GM21528 (cell line): ENCODE measurements at regions not wholly inside any gene's neighbourhood (a gene's known extent, or its start where the extent isn't known, plus 50 kb on each side); places are given as distances from the start of the nearest gene placed in this dataset.

Source experiments
- ATAC-seq: cut with Tn5 transposase; IDR thresholded peaks from one replicate; pipeline ENCODE4 v1.9.1; 2021; ENCODE audit warnings: mild to moderate bottlenecking, moderate library complexity; ENCODE audit not compliant: unreplicated experiment, low FRiP score

- no peak for ATAC-seq
Observed at GRCh38 chr18:22667156-22667555, 249.4 kb upstream of the CTAGE1 start.

DNA sequence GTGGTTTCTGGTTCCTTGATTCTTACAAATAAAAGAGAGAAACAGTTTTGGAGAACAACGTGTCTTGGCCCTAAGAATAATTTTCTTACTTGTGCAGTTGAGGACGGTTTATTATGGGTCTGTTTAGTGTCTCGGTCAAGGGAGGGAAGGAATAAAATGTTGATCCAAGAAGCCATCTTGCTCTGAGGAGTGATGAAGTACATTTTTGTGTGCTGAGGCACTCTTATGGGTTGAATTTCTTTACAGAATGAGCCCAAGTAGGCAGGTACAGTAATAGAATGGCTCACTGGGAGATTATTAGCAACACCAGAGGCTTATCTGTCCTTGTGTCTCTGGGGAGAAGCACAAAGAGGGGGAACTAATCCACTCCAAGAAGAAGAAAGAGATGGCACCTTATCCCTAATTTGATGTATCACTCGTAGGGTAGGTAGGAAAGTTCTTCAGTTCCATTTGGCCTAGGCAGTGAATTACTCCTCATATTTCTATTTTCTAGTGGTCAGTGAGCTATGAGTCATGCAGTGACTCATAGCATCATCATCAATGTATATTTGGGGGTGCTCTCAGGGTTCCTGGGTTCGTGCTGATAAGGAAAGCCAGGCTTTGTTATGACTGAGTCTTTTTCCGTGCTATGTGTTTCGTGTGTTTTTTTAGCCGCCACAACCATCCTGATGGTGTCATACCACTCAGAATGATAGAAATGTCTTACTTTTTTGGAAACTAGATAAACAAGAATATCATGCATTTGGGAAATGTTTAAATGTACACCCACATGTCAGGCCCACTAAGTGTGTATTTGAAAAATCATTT lies 250.1 kb upstream of the CTAGE1 start:
- ATAC-seq, result no peak

DNA sequence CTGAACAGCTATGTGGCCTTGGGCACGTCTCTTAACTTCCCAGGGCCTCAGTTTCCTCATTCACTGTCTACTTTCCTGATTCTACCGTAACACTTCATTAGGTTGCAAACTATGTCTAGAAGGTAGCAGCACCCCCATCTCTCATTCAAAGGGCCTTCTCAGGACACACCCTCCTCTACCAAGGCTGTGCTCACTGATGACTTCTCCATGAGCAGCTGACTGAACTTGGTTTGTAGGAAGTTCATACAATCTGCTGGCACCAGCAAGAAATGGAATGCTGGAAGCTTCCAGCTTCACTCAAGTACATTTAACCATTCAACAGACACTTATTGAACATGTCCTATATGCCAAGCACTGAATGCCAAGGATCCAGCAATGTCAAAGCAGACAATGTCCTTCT lies 250.8 kb upstream of the CTAGE1 start:
- no peak for ATAC-seq

DNA sequence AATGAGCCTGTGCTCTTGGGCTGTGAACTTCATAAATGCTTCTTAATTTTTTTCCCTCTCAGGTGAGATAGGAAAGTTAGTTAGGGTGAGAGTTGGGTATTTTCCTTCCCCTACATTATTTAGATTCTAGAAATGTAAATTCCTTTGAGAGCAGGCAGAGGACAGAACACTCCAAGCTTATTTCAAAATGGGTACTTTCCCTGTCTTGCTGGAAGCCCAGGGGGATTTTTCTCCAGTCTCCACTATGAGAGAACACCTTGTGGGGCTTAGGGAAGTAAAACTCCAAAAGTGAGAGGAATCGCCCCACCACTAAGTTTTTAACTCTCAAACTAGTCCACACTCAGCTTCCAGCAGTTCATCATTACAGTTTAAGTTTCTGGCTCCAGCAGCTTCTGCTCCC lies 253.2 kb upstream of the CTAGE1 start:
- no peak for ATAC-seq

DNA sequence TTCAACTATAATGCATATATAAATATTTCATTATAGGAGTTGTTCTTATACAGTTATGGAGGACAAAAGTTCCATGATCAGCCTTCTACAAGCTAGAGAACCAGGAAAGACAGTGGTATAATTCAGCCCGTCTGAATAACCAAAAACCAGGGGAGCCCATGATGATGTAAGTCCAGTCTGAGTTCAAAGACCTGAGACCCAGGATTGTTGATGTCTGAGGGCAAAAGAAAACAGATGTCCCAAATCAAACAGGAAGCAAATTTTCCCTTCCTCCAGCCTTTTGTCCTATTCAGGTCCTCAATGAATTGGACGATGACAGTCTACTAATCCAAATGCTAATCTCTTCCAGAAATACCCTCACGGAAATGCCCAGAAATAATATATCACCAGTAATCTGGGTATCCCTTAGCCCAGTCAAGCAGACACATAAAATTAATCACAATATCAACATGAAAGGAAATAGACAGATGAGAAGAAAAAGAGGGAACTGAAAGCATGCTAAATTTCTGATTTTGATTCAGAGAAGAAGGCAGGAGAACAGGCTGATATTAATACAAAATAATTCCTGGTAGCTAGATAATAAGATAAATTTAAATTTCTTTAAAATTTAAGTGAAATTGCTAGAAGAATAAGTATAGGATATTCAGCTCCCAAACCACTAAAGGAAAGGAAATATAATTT lies 255.6 kb upstream of the CTAGE1 start:
- no peak for ATAC-seq

DNA sequence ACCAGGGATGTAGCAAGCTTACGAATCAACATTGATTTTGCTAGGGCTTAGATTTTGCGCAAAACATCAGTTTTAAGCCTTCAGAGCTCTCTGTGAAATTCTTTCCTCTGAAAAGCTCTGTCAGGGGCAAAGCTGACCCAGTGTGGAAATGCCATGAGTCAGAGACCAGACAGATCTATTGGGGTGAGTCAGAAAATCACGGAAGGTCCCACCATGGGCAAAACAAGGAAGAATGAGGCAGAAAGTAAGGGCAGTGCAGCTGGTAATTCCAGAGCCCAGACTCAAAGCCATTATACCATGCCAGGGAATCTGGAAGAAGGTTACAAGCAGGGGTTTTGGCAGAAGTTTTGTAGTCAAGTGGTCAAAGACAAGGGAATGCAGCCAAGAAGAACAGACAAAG lies 256.6 kb upstream of the CTAGE1 start:
- ATAC-seq, result no peak

DNA sequence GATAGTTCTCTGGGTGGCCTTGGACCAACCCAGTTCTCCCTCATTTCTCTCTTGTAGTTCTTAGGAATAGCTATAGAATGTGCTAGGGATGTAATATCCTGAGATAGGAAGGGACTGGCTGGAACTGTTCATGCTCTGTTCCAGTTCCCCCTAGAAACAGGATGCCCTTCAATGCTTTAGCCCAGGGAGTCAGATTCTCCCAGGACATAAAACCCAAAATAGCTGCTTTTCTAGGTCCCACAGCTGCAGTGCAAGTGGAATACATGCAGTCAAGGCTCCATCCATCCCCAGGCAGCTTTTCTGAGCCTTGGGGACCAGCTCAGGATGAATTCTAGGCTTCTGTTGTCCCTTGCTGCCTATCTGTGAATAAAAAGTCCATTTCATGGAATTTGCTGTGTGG lies 257.3 kb upstream of the CTAGE1 start:
- ATAC-seq, result no peak

- ATAC-seq, result no peak
Observed at GRCh38 chr18:22676423-22676822, 256.7 kb upstream of the RBBP8 start.

DNA sequence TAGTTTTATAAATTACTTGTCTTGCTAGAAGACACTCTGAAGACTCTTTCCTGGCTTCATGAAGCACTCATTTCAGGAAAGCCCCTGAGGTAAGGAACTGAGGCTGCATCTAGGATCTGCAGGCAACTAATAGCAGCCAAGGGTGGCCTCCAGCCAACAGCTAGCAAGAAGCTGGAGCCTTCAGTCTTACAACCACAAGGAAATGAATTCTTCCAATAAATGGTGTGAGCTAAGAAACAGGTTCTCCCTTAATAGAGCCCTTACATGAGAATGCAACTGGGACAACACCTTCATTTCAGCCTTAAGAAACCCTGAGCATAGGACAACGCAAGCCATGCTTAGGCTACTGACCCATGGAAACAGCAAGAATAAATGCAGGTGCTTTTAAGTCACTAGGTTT lies 254.6 kb upstream of the RBBP8 start:
- ATAC-seq, result no peak

DNA sequence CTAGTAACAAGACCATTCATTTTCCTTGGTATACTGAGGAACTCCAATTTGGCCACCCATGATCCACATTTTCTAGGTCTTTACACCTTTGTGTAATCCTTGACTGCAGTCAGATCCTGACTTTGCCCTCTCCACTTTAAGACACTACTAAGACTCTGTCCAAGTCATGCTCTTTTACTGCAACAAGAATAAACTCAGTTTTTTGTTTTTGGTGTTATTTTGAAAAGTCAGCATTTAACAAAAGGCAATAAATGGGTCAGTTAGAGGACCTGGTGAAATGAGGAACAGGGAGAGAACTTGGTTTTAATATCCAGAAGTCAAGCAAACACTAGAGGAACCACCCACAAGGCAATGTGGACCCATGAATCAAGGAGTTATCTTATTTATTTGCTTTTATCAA lies 252.2 kb upstream of the RBBP8 start:
- no peak for ATAC-seq

DNA sequence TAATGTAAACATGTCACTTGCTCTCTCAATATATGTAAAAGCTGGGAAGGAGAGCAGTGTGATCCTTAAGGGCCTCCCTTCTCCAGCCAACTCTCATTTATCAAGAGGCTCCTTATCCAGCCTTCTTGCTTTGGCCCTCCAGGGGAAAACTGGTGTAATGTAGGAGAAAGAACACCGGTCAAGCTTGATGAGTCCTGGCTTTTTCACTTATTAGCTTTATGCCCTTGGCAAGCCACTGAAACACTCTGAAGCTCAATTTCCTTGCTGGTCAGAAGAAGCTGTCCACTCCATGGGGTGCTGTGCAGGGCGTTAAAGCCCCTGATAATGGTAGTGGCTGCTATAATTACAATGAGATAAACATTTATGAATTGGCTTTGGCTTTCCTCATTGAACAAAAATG lies 251.2 kb upstream of the RBBP8 start:
- no peak for ATAC-seq

DNA sequence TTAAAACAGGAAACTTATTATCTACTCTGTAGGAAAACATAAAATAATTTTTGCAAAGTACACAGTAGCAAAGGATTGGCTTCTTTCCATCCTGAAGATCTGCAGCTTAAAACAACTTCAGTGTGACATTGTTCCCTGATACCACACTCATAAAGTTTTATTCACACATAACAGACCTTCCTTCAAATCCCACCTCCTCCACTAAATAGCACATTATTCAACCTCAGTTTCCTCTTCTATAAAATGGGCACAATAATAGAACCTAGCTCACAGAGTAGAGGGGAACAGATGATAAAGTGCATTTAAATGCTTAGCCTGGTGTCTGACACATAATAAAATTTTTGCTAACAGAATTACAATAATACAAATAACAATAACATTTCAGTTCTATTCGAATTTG lies 250.4 kb upstream of the RBBP8 start:
- no peak for ATAC-seq

- no peak for ATAC-seq
Observed at GRCh38 chr18:22683196-22683676, 249.9 kb upstream of the RBBP8 start.

DNA sequence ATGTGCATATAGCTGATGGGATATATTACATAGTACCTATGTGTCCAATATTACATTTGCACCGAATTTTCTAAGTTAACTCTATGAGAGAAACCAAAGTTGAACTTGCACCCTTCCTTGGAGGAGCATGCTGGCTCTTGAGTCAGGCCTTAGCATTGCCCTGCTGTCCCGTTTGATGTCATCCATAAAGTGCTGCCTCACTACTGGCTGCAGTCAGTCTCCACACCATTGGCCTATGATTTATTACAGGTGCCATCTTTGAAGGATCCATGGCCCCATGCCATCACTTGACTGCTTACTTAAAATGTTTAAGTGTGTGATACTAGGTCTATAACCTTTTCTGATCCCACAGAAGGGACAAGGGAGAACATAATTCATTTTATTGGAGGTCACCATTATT lies 249.3 kb upstream of the RBBP8 start:
- no peak for ATAC-seq

DNA sequence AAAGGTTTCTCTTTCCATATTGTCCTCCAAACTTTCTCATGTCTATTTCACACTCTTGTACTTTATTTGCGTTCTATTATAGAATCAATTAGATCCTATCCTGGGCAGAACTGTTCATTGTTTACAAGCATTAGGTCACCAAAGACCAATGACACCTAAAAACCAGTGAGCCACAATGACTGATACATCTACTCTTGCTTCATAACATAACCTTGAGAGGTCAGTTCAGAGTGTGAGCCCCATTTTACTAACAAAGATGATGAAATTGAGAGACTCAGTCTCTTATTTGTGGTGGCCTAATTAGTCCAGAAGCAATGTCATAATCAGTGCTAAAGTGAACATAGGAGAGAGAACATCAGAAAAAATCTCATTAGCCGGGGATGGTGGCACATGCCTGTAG lies 248.9 kb upstream of the RBBP8 start:
- no peak for ATAC-seq

- no peak for ATAC-seq
Observed at GRCh38 chr18:22685788-22686187, 247.3 kb upstream of the RBBP8 start.

DNA sequence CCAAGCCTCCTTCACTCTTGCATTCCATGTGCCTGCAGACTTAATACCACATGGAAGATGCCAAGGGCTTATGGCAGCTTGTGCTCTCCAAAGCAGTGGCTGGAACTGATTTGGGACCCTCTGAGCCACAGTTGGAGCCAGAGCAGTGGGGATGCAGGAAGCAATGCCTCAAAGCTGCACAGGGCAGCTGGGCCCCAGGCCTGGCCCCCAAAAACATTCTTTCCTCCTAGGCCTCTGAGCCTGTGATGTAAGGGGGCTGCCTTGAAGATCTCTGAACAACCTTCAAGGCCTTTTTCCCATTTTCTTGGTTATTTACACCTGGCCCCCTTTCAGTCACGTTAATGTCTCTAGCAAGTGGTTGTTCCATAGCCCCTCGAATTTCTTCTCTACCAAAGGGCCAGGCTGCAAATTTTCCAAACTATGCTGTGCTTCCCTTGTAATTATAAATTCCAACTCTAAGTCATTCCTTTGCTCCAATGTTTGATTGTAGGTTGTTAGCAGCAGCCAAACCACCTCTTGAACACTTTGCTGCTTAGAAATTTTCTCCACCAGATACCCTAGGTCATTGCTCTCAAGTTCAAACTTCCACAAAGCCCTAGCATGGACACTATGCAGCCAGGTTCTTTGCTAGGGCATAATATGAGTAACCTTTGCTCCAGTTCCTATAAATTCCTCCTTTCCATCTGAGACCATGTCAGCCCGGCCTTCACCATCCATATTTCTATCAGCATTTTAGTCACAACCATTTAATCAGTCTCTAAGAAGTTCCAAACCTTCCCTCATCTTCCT lies 245.0 kb upstream of the RBBP8 start:
- no peak for ATAC-seq

- ATAC-seq, result no peak
Observed at GRCh38 chr18:22688877-22689496, 244.1 kb upstream of the RBBP8 start.

- no peak for ATAC-seq
Observed at GRCh38 chr18:22689712-22690111, 243.4 kb upstream of the RBBP8 start.

DNA sequence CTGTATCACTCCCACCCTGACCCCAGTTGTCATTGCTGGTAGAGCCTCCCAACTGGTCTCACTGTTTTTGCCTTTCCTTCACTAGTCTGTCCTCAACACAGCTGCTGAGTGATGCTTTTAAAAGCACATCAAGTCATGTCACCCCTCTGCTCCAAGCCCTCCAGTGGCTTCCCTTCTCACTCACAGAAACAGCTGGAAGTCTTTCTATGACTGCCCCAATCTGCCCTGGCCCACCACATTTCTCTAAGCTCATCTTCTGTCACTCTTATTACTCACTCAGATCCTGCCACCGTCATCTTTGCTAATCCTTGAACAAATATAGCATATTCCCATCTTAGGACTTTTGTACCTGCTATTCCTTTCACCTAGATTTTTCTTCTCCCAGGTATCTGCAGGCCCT lies 242.6 kb upstream of the RBBP8 start:
- ATAC-seq, result no peak
